ENCODE measurements at regions not wholly inside any gene's neighbourhood (a gene's known extent, or its start where the extent isn't known, plus 50 kb on each side); places are given as distances from the start of the nearest gene placed in this dataset.

DNA sequence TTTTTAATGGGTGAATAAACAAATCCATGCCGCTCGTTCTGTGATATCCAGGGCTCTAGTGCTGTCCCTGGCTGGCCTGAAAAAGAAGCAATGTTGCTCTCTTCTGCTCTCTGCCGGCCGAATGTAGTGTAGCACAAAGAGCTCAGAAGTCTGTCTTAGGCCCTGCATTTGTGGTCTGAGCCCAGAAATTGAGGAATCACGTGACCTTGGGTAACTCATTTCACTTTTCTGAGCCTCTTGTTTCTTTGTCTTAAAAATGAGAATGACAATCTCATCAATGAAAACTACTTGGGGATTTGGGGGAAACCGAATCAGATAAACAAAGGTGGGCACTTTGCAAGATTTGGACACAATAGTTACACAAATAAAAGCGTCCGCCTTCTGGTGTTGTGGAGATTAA is 381.6 kb upstream of the ASIC2 start:
- in situ Hi-C loops (cut with HindIII; ENCODE audit: low sequenced_read_pairs): no loop called here
- TF ChIP-seq, protein P1, sequence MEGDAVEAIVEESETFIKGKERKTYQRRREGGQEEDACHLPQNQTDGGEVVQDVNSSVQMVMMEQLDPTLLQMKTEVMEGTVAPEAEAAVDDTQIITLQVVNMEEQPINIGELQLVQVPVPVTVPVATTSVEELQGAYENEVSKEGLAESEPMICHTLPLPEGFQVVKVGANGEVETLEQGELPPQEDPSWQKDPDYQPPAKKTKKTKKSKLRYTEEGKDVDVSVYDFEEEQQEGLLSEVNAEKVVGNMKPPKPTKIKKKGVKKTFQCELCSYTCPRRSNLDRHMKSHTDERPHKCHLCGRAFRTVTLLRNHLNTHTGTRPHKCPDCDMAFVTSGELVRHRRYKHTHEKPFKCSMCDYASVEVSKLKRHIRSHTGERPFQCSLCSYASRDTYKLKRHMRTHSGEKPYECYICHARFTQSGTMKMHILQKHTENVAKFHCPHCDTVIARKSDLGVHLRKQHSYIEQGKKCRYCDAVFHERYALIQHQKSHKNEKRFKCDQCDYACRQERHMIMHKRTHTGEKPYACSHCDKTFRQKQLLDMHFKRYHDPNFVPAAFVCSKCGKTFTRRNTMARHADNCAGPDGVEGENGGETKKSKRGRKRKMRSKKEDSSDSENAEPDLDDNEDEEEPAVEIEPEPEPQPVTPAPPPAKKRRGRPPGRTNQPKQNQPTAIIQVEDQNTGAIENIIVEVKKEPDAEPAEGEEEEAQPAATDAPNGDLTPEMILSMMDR (IDR thresholded peaks at IDR 0.05; ENCODE audit: low read depth, low read length): peak; percentile 45
- no peak overlapping the region for H3K4me3 ChIP-seq (ENCODE audit: low read depth, low read length)
- peak; percentile 8 for DNase-seq (ENCODE audit: low read depth, low spot score)

DNA sequence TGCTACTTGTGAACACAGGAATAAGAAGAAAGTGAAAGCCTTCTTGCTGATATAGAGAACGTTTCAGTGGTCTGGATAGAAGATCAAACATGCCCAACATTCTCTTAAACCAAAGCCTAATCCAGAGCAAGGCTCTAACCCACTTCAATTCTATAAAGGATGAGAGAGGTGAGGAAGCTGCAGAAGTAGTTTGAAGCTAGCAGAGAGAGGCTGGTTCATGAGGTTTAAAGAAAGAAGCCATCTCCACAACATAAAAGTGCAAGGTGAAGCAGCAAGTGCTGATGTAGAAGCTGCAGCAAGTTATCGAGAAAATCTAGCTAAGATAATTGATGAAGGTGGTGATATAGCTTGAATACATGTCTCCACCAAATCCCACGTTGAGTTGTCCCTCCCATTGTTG is 383.3 kb upstream of the ASIC2 start:
- no peak for DNase-seq (ENCODE audit: low read depth, low spot score)
- in situ Hi-C loops (cut with HindIII; ENCODE audit: low sequenced_read_pairs): no loop called here
- no peak overlapping the region for H3K4me3 ChIP-seq (ENCODE audit: low read depth, low read length)
- TF ChIP-seq, protein P1 (IDR thresholded peaks at IDR 0.05; ENCODE audit: low read depth, low read length): no peak

DNA sequence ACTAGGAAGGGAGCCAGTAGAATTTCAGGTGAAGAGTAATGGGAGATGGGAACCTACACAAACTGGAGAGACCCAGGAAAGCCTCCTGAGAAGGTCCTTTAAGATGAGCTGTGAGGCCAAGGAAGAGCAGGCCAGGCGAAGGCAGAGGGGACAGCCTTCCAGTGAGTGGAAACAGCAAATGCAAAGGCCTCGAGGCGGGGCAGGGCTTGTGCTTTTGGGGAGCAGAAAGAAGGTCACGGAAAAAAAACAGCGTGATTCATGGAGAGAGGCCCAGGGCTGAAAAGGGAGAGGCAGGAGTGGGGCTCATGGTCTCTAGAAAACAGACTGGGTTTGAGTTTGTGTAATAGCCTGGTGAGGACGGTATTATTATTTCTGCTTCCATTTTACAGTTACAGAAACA is 386.5 kb upstream of the ASIC2 start:
- H3K4me3 ChIP-seq (ENCODE audit: low read depth, low read length): no peak overlapping the region
- no peak for DNase-seq (ENCODE audit: low read depth, low spot score)
- TF ChIP-seq, protein P1 (IDR thresholded peaks at IDR 0.05; ENCODE audit: low read depth, low read length): no peak
- in situ Hi-C loops (cut with HindIII; ENCODE audit: low sequenced_read_pairs): no loop called here

DNA sequence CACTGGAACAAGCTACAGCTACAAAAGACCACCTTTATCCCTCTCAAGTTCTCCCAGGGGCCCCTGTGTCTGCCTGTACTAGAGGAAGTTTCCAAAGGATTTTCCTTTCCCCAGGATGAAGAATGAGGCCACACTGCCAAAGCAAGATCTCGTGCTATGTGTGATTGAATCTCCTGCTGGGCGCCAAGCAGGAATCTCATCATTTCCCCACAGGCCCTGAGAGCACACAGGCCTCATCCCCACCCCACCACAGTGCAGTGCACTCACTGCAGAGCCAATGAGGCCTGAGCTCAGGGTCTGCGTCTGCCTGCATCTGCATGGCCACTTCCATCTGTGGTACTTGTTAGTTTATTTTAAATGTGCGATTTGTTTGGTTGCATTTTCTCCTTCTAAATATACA is 387.4 kb upstream of the ASIC2 start:
- no peak for DNase-seq (ENCODE audit: low read depth, low spot score)
- no peak overlapping the region for H3K4me3 ChIP-seq (ENCODE audit: low read depth, low read length)
- in situ Hi-C loops (cut with HindIII; ENCODE audit: low sequenced_read_pairs): no loop called here
- TF ChIP-seq, protein P1 (IDR thresholded peaks at IDR 0.05; ENCODE audit: low read depth, low read length): no peak

DNA sequence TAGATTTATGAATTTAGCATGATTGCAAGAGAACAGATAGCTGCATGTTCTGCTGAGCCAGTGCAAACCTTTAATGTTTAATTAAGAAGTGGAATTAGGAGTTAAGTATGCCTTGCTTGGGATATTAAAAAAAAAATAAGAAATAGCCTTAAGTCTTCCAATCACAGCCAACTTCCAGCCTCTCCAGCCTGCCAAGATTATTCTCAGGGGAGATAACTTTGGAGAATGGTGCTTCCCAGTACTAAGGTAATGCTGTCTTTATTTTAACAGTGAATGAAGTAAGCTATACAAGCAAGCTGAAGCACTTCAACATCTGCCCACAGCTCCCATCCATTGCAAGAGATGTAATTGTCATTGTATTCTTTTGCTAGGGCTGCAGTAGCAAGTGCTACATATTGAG is 389.5 kb upstream of the ASIC2 start:
- TF ChIP-seq, protein P1 (IDR thresholded peaks at IDR 0.05; ENCODE audit: low read depth, low read length): no peak
- H3K4me3 ChIP-seq (ENCODE audit: low read depth, low read length): no peak overlapping the region
- no peak for DNase-seq (ENCODE audit: low read depth, low spot score)
- in situ Hi-C loops (cut with HindIII; ENCODE audit: low sequenced_read_pairs): no loop called here

DNA sequence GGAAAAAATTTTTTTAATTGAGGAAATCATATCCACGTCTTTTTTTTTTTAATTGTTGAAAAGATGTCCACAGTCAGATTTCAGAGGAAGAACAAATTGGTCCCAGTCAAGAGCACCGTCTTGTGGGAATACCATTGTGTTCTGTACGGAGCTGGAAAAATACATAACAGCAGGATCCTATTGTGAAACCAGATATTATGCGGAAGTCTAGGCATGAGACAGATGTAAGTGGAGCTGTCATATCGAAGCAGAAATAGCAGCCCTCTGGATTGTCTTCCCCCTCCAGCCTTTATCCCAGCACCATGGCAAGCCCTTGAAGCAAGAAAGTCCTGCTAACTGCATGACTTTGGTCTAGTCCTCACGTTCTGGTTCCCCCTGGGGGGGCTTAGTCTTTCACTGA is 391.6 kb upstream of the ASIC2 start:
- in situ Hi-C loops (cut with HindIII; ENCODE audit: low sequenced_read_pairs): no loop called here

More for the DNA sequence above, 391.6 kb upstream of the ASIC2 start:
- TF ChIP-seq, protein P1 (IDR thresholded peaks at IDR 0.05; ENCODE audit: low read depth, low read length): no peak
- no peak for DNase-seq (ENCODE audit: low read depth, low spot score)
- no peak overlapping the region for H3K4me3 ChIP-seq (ENCODE audit: low read depth, low read length)
